HEK293 (cell line): ENCODE measurements at regions not wholly inside any gene's neighbourhood (a gene's known extent, or its start where the extent isn't known, plus 50 kb on each side); places are given as distances from the start of the nearest gene placed in this dataset.

Experiments used
- CTCF ChIA-PET: fragments of 350-600 bp; formaldehyde crosslinking; extraction: SDS; loops from one replicate; lab custom pipeline; 2021; ENCODE audit warnings: antibody characterized with exemption; lab: Yijun Ruan, JAX
- POLR2A ChIA-PET: fragments of 300-600 bp; formaldehyde crosslinking; extraction: SDS; loops from one replicate; lab custom pipeline; 2020; ENCODE audit warnings: antibody characterized with exemption, inconsistent platforms; lab: Yijun Ruan, JAX
- H3K27ac ChIP-seq: fragments of 200-500 bp; sonication (Bioruptor generic); 2 replicates; pipeline ENCODE4 v1.5.1; 2014; ENCODE audit warnings: low read depth, low read length, control low read depth, inconsistent platforms; ENCODE audit errors: extremely low read depth
- H3K36me3 ChIP-seq, 2 experiments: fragments of 200-500 bp in 1 of 2; sonication (Bioruptor generic) in 1 of 2; 1 replicate in 1 of 2; 2 replicates in 1 of 2; pipeline ENCODE4 v1.5.1; 2014 to 2017; ENCODE audit warnings: inconsistent platforms in 2 of 2, low read length in 2 of 2; ENCODE audit not compliant: control insufficient read depth in 2 of 2, insufficient read depth in 1 of 2
- H3K4me1 ChIP-seq: fragments of 200-500 bp; sonication (Bioruptor generic); 2 replicates; pipeline ENCODE4 v1.5.1; 2014; ENCODE audit warnings: mild to moderate bottlenecking, low read length, inconsistent platforms; ENCODE audit not compliant: control insufficient read depth, insufficient read depth
- H3K4me3 ChIP-seq: 2 replicates; pipeline ENCODE4 v1.5.1; 2011; ENCODE audit warnings: low read depth, mild to moderate bottlenecking, control low read depth, low read length, moderate library complexity
- H3K9me3 ChIP-seq: fragments of 200-500 bp; sonication (Bioruptor generic); 2 replicates; pipeline ENCODE4 v1.5.1; 2014; ENCODE audit warnings: low read depth, low read length, inconsistent platforms; ENCODE audit not compliant: control insufficient read depth, insufficient read depth
- BCL11A ChIP-seq: fragments of 450-650 bp; formaldehyde crosslinking; IDR thresholded peaks from 2 replicates; pipeline ENCODE4 v1.5.1; 2016; ENCODE audit warnings: low read depth, missing biosample characterization, missing genetic modification characterization
- KLF1 ChIP-seq: fragments of 450-650 bp; formaldehyde crosslinking; IDR thresholded peaks from 2 replicates; pipeline ENCODE4 v1.5.1; 2016; ENCODE audit warnings: missing biosample characterization, missing genetic modification characterization
- MZF1 ChIP-seq: fragments of 450-650 bp; formaldehyde crosslinking; IDR thresholded peaks from 2 replicates; pipeline ENCODE4 v1.5.1; 2017; ENCODE audit warnings: missing biosample characterization, missing genetic modification characterization, borderline replicate concordance
- PRDM4 ChIP-seq: fragments of 450-650 bp; formaldehyde crosslinking; IDR thresholded peaks from 2 replicates; pipeline ENCODE4 v1.5.1; 2017; ENCODE audit warnings: missing biosample characterization, missing genetic modification characterization
- SALL2 ChIP-seq: fragments of 450-650 bp; formaldehyde crosslinking; IDR thresholded peaks from 2 replicates; pipeline ENCODE4 v1.5.0; 2017; ENCODE audit warnings: missing biosample characterization, mild to moderate bottlenecking, missing genetic modification characterization, borderline replicate concordance
- ZBTB44 ChIP-seq: fragments of 450-650 bp; IDR thresholded peaks from 2 replicates; pipeline ENCODE4 v1.5.1; 2018; ENCODE audit warnings: missing biosample characterization, mild to moderate bottlenecking, missing genetic modification characterization
- ZFP69B ChIP-seq: fragments of 450-650 bp; formaldehyde crosslinking; IDR thresholded peaks from 2 replicates; pipeline ENCODE4 v1.5.1; 2016; ENCODE audit warnings: missing biosample characterization, missing genetic modification characterization
- ZNF112 ChIP-seq: fragments of 450-650 bp; formaldehyde crosslinking; IDR thresholded peaks from 2 replicates; pipeline ENCODE4 v1.5.0; 2017; ENCODE audit warnings: missing biosample characterization, missing genetic modification characterization
- ZNF211 ChIP-seq: fragments of 450-650 bp; formaldehyde crosslinking; IDR thresholded peaks from 2 replicates; pipeline ENCODE4 v1.5.1; 2016; ENCODE audit warnings: low read depth, missing biosample characterization, missing genetic modification characterization
- ZNF24 ChIP-seq: fragments of 450-650 bp; formaldehyde crosslinking; IDR thresholded peaks from 2 replicates; pipeline ENCODE4 v1.5.1; 2016; ENCODE audit warnings: missing biosample characterization, missing genetic modification characterization
- ZNF354C ChIP-seq: fragments of 450-650 bp; formaldehyde crosslinking; IDR thresholded peaks from 2 replicates; pipeline ENCODE4 v1.5.1; 2016; ENCODE audit warnings: missing biosample characterization, missing genetic modification characterization, low read depth, borderline replicate concordance
- ZNF37A ChIP-seq: fragments of 450-650 bp; IDR thresholded peaks from 2 replicates; pipeline ENCODE4 v1.5.1; 2018; ENCODE audit warnings: missing biosample characterization, missing genetic modification characterization
- ZNF426 ChIP-seq: fragments of 450-650 bp; formaldehyde crosslinking; IDR thresholded peaks from 2 replicates; pipeline ENCODE4 v1.5.1; 2017; ENCODE audit warnings: missing biosample characterization, missing genetic modification characterization, mild to moderate bottlenecking, inconsistent platforms, moderate library complexity
- ZNF571 ChIP-seq: fragments of 450-650 bp; formaldehyde crosslinking; IDR thresholded peaks from 2 replicates; pipeline ENCODE4 v1.5.0; 2017; ENCODE audit warnings: missing biosample characterization, missing genetic modification characterization
- ZNF785 ChIP-seq: fragments of 450-650 bp; formaldehyde crosslinking; IDR thresholded peaks from 2 replicates; pipeline ENCODE4 v1.5.1; 2016; ENCODE audit warnings: missing biosample characterization, missing genetic modification characterization
- TF ChIP-seq, protein P1 (sequence below): fragments of 450-650 bp; formaldehyde crosslinking; IDR thresholded peaks from 2 replicates; pipeline ENCODE4 v1.5.1; 2016; ENCODE audit warnings: missing biosample characterization, missing genetic modification characterization, low read depth
- TF ChIP-seq, protein P2 (sequence below): fragments of 450-650 bp; formaldehyde crosslinking; IDR thresholded peaks from 2 replicates; pipeline ENCODE4 v1.5.1; 2017; ENCODE audit warnings: missing biosample characterization, missing genetic modification characterization
- TF ChIP-seq, protein P3 (sequence below): fragments of 450-650 bp; formaldehyde crosslinking; IDR thresholded peaks from 2 replicates; pipeline ENCODE4 v1.5.1; 2016; ENCODE audit warnings: missing biosample characterization, missing genetic modification characterization
- TF ChIP-seq, protein P4 (sequence below): fragments of 450-650 bp; formaldehyde crosslinking; IDR thresholded peaks from 2 replicates; pipeline ENCODE4 v1.5.1; 2016; ENCODE audit warnings: missing biosample characterization, missing genetic modification characterization
- TF ChIP-seq, protein P5 (sequence below): fragments of 450-650 bp; formaldehyde crosslinking; IDR thresholded peaks from 2 replicates; pipeline ENCODE4 v1.5.1; 2016; ENCODE audit warnings: missing biosample characterization, missing genetic modification characterization

GRCh38 chr7:13097499-13097898 lies 410.1 kb downstream of the ARL4A start (continued):
- no peak for TF ChIP-seq ZBTB44 (tag by site-specific recombination)
- no peak for TF ChIP-seq PRDM4 (tag by site-specific recombination)

DNA sequence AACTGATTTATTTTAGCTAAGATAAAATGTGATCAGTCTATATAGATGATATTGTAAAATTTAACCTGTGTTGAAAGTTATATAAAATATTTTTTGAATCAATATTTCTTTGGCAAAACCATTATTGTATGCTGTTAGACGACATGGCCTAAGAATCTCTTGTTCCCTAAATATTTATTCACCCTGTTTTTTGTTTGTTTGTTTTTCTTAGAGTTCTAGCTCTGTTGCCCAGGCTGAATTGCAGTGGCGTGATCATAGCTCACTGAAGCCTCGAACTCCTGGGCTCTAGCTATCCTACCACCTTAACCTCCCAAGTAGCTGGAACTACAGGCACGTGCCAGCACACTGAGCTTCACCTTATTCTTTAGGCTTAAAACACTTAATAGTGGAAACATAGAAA lies 410.7 kb downstream of the ARL4A start:
- Histone ChIP-seq H3K36me3 (no peaks in the 10 kb centered on the region), H3K27ac (no peak overlapping the region), H3K4me1 (0 out of 2 replicates have a peak, but pooled peaks cover 2% of the 10 kb centered on the region)
- ChIA-PET CTCF (interaction anchor here (0.6 to 1.1 kb wide), 4 partner anchors 8 to 459 kb away, joined by 3 to 4 read pairs (median 3); no protein-coding TSS in a partner anchor), POLR2A (no interaction called here)
- TF ChIP-seq ZNF211: no peak
- TF ChIP-seq, protein P1, sequence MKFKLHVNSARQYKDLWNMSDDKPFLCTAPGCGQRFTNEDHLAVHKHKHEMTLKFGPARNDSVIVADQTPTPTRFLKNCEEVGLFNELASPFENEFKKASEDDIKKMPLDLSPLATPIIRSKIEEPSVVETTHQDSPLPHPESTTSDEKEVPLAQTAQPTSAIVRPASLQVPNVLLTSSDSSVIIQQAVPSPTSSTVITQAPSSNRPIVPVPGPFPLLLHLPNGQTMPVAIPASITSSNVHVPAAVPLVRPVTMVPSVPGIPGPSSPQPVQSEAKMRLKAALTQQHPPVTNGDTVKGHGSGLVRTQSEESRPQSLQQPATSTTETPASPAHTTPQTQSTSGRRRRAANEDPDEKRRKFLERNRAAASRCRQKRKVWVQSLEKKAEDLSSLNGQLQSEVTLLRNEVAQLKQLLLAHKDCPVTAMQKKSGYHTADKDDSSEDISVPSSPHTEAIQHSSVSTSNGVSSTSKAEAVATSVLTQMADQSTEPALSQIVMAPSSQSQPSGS (tag by site-specific recombination): no peak
- no peak for TF ChIP-seq ZNF571 (tag by site-specific recombination)
- no peak for TF ChIP-seq ZNF785 (tag by site-specific recombination)
- TF ChIP-seq, protein P2, sequence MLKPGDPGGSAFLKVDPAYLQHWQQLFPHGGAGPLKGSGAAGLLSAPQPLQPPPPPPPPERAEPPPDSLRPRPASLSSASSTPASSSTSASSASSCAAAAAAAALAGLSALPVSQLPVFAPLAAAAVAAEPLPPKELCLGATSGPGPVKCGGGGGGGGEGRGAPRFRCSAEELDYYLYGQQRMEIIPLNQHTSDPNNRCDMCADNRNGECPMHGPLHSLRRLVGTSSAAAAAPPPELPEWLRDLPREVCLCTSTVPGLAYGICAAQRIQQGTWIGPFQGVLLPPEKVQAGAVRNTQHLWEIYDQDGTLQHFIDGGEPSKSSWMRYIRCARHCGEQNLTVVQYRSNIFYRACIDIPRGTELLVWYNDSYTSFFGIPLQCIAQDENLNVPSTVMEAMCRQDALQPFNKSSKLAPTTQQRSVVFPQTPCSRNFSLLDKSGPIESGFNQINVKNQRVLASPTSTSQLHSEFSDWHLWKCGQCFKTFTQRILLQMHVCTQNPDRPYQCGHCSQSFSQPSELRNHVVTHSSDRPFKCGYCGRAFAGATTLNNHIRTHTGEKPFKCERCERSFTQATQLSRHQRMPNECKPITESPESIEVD (tag by site-specific recombination): no peak
- no peak for TF ChIP-seq ZNF112
- no peak for TF ChIP-seq ZNF354C (tag by site-specific recombination)
- TF ChIP-seq ZNF24 (tag by site-specific recombination): no peak
- TF ChIP-seq ZFP69B: no peak
- no peak for TF ChIP-seq SALL2 (tag by site-specific recombination)
- TF ChIP-seq ZNF426 (tag by site-specific recombination): no peak
- TF ChIP-seq, all 188 proteins: peak for 0
- no peak overlapping the region for H3K4me3 ChIP-seq
- no peaks in the 10 kb centered on the region for H3K9me3 ChIP-seq

- ChIA-PET CTCF (no interaction called here), POLR2A (no interaction called here)
- 0 out of 2 replicates have a peak, but pooled peaks cover 2% of the 10 kb centered on the region for H3K4me1 ChIP-seq
- H3K27ac ChIP-seq: no peak overlapping the region
- H3K4me3 ChIP-seq: no peak overlapping the region
- no peaks in the 10 kb centered on the region for H3K36me3 ChIP-seq
- TF ChIP-seq, protein P3, sequence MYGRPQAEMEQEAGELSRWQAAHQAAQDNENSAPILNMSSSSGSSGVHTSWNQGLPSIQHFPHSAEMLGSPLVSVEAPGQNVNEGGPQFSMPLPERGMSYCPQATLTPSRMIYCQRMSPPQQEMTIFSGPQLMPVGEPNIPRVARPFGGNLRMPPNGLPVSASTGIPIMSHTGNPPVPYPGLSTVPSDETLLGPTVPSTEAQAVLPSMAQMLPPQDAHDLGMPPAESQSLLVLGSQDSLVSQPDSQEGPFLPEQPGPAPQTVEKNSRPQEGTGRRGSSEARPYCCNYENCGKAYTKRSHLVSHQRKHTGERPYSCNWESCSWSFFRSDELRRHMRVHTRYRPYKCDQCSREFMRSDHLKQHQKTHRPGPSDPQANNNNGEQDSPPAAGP: no peak
- TF ChIP-seq BCL11A (tag by site-specific recombination) (no peak), KLF1 (tag by site-specific recombination) (no peak), ZNF37A (tag by site-specific recombination) (no peak), MZF1 (tag by site-specific recombination) (no peak), ZNF571 (tag by site-specific recombination) (no peak)
- TF ChIP-seq, protein P4, sequence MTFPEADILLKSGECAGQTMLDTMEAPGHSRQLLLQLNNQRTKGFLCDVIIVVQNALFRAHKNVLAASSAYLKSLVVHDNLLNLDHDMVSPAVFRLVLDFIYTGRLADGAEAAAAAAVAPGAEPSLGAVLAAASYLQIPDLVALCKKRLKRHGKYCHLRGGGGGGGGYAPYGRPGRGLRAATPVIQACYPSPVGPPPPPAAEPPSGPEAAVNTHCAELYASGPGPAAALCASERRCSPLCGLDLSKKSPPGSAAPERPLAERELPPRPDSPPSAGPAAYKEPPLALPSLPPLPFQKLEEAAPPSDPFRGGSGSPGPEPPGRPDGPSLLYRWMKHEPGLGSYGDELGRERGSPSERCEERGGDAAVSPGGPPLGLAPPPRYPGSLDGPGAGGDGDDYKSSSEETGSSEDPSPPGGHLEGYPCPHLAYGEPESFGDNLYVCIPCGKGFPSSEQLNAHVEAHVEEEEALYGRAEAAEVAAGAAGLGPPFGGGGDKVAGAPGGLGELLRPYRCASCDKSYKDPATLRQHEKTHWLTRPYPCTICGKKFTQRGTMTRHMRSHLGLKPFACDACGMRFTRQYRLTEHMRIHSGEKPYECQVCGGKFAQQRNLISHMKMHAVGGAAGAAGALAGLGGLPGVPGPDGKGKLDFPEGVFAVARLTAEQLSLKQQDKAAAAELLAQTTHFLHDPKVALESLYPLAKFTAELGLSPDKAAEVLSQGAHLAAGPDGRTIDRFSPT (tag by site-specific recombination): no peak
- TF ChIP-seq, protein P5, sequence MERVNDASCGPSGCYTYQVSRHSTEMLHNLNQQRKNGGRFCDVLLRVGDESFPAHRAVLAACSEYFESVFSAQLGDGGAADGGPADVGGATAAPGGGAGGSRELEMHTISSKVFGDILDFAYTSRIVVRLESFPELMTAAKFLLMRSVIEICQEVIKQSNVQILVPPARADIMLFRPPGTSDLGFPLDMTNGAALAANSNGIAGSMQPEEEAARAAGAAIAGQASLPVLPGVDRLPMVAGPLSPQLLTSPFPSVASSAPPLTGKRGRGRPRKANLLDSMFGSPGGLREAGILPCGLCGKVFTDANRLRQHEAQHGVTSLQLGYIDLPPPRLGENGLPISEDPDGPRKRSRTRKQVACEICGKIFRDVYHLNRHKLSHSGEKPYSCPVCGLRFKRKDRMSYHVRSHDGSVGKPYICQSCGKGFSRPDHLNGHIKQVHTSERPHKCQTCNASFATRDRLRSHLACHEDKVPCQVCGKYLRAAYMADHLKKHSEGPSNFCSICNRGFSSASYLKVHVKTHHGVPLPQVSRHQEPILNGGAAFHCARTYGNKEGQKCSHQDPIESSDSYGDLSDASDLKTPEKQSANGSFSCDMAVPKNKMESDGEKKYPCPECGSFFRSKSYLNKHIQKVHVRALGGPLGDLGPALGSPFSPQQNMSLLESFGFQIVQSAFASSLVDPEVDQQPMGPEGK (tag by site-specific recombination): no peak
- no peaks in the 10 kb centered on the region for H3K9me3 ChIP-seq
These were observed 411.8 kb downstream of the ARL4A start for GRCh38 chr7:13099154-13099795.
